ENCODE measurements at regions not wholly inside any gene's neighbourhood (a gene's known extent, or its start where the extent isn't known, plus 50 kb on each side); places are given as distances from the start of the nearest gene placed in this dataset.

GRCh38 chr10:47244560-47245500 is 55.2 kb upstream of the GDF10 start:
- Histone ChIP-seq H3K9ac (ENCODE audit: insufficient read length, low read depth) (no peak overlapping the region), H3K36me3 (ENCODE audit: insufficient read depth, insufficient read length, low read length) (no peaks in the 10 kb centered on the region), H3K9me3 (ENCODE audit: insufficient read depth, low read length) (no peaks in the 10 kb centered on the region), H3K4me1 (ENCODE audit: insufficient read depth, insufficient read length) (peaks cover 7% of the 10 kb centered on the region), H3K4me3 (ENCODE audit: insufficient read length, low read depth) (no peak overlapping the region), H3K27me3 (ENCODE audit: insufficient read depth, insufficient read length) (no peaks in the 10 kb centered on the region)
- no peak for DNase-seq (ENCODE audit: low read depth, low spot score)
- TF ChIP-seq YY1 (IDR thresholded peaks at IDR 0.05; ENCODE audit: insufficient read depth, insufficient read length) = no peak
- no peak for TF ChIP-seq ZNF274 (IDR thresholded peaks at IDR 0.05; ENCODE audit: low read depth, low read length)

GRCh38 chr10:47245731-47246350 is 54.2 kb upstream of the GDF10 start:
- no peak for TF ChIP-seq ZNF274 (IDR thresholded peaks at IDR 0.05; ENCODE audit: low read depth, low read length)
- TF ChIP-seq SUZ12 (IDR thresholded peaks at IDR 0.05; ENCODE audit: extremely low read depth, insufficient read depth, insufficient read length) = no peak
- no peak for TF ChIP-seq YY1 (IDR thresholded peaks at IDR 0.05; ENCODE audit: insufficient read depth, insufficient read length)
- Histone ChIP-seq H3K9ac (ENCODE audit: insufficient read length, low read depth) (no peak overlapping the region), H3K9me3 (ENCODE audit: insufficient read depth, low read length) (no peaks in the 10 kb centered on the region), H3K4me1 (ENCODE audit: insufficient read depth, insufficient read length) (peaks cover 7% of the 10 kb centered on the region), H3K4me3 (ENCODE audit: insufficient read length, low read depth) (no peak overlapping the region), H3K36me3 (ENCODE audit: insufficient read depth, insufficient read length, low read length) (no peaks in the 10 kb centered on the region), H3K27me3 (ENCODE audit: insufficient read depth, insufficient read length) (no peaks in the 10 kb centered on the region)
- DNase-seq (ENCODE audit: low read depth, low spot score) = no peak

GRCh38 chr10:47246406-47247147 is 53.4 kb upstream of the GDF10 start:
- TF ChIP-seq ZNF274 (IDR thresholded peaks at IDR 0.05; ENCODE audit: low read depth, low read length) = no peak
- TF ChIP-seq YY1 (IDR thresholded peaks at IDR 0.05; ENCODE audit: insufficient read depth, insufficient read length) = no peak
- TF ChIP-seq SUZ12 (IDR thresholded peaks at IDR 0.05; ENCODE audit: extremely low read depth, insufficient read depth, insufficient read length) = no peak
- H3K27me3 ChIP-seq (ENCODE audit: insufficient read depth, insufficient read length) = no peaks in the 10 kb centered on the region
- no peaks in the 10 kb centered on the region for H3K36me3 ChIP-seq (ENCODE audit: insufficient read depth, insufficient read length, low read length)
- peaks cover 7% of the 10 kb centered on the region for H3K4me1 ChIP-seq (ENCODE audit: insufficient read depth, insufficient read length)
- DNase-seq (ENCODE audit: low read depth, low spot score) = no peak
- no peaks in the 10 kb centered on the region for H3K9me3 ChIP-seq (ENCODE audit: insufficient read depth, low read length)
- no peak overlapping the region for H3K4me3 ChIP-seq (ENCODE audit: insufficient read length, low read depth)
- no peak overlapping the region for H3K9ac ChIP-seq (ENCODE audit: insufficient read length, low read depth)

GRCh38 chr10:47247148-47248059 is 52.6 kb upstream of the GDF10 start:
- TF ChIP-seq YY1 (IDR thresholded peaks at IDR 0.05; ENCODE audit: insufficient read depth, insufficient read length) = no peak
- no peak for TF ChIP-seq ZNF274 (IDR thresholded peaks at IDR 0.05; ENCODE audit: low read depth, low read length)
- TF ChIP-seq SUZ12 (IDR thresholded peaks at IDR 0.05; ENCODE audit: extremely low read depth, insufficient read depth, insufficient read length) = no peak
- no peaks in the 10 kb centered on the region for H3K9me3 ChIP-seq (ENCODE audit: insufficient read depth, low read length)

GRCh38 chr10:47248386-47249090 is 51.5 kb upstream of the GDF10 start:
- no peak for TF ChIP-seq YY1 (IDR thresholded peaks at IDR 0.05; ENCODE audit: insufficient read depth, insufficient read length)
- no peak for TF ChIP-seq SUZ12 (IDR thresholded peaks at IDR 0.05; ENCODE audit: extremely low read depth, insufficient read depth, insufficient read length)
- no peak for TF ChIP-seq ZNF274 (IDR thresholded peaks at IDR 0.05; ENCODE audit: low read depth, low read length)
- no peak for DNase-seq (ENCODE audit: low read depth, low spot score)
- Histone ChIP-seq H3K27me3 (ENCODE audit: insufficient read depth, insufficient read length) (no peaks in the 10 kb centered on the region), H3K36me3 (ENCODE audit: insufficient read depth, insufficient read length, low read length) (no peaks in the 10 kb centered on the region), H3K9me3 (ENCODE audit: insufficient read depth, low read length) (no peaks in the 10 kb centered on the region), H3K9ac (ENCODE audit: insufficient read length, low read depth) (no peak overlapping the region), H3K4me3 (ENCODE audit: insufficient read length, low read depth) (no peak overlapping the region), H3K4me1 (ENCODE audit: insufficient read depth, insufficient read length) (no peaks in the 10 kb centered on the region)

More at GRCh38 chr10:47247148-47248059, 52.6 kb upstream of the GDF10 start:
- DNase-seq (ENCODE audit: low read depth, low spot score) = no peak
- Histone ChIP-seq H3K4me1 (ENCODE audit: insufficient read depth, insufficient read length) (peaks cover 4% of the 10 kb centered on the region), H3K4me3 (ENCODE audit: insufficient read length, low read depth) (no peak overlapping the region), H3K27me3 (ENCODE audit: insufficient read depth, insufficient read length) (no peaks in the 10 kb centered on the region), H3K9ac (ENCODE audit: insufficient read length, low read depth) (no peak overlapping the region), H3K36me3 (ENCODE audit: insufficient read depth, insufficient read length, low read length) (no peaks in the 10 kb centered on the region)

- no peaks in the 10 kb centered on the region for H3K27me3 ChIP-seq (ENCODE audit: insufficient read depth, insufficient read length)
- no peak for TF ChIP-seq ZNF274 (IDR thresholded peaks at IDR 0.05; ENCODE audit: low read depth, low read length)
- TF ChIP-seq SUZ12 (IDR thresholded peaks at IDR 0.05; ENCODE audit: extremely low read depth, insufficient read depth, insufficient read length) = no peak
- no peak for TF ChIP-seq YY1 (IDR thresholded peaks at IDR 0.05; ENCODE audit: insufficient read depth, insufficient read length)
- H3K4me3 ChIP-seq (ENCODE audit: insufficient read length, low read depth) = no peak overlapping the region
- H3K36me3 ChIP-seq (ENCODE audit: insufficient read depth, insufficient read length, low read length) = no peaks in the 10 kb centered on the region
- H3K9me3 ChIP-seq (ENCODE audit: insufficient read depth, low read length) = no peaks in the 10 kb centered on the region
- H3K9ac ChIP-seq (ENCODE audit: insufficient read length, low read depth) = no peak overlapping the region
- DNase-seq (ENCODE audit: low read depth, low spot score) = no peak
- H3K4me1 ChIP-seq (ENCODE audit: insufficient read depth, insufficient read length) = peaks cover 2% of the 10 kb centered on the region
Observed at GRCh38 chr10:47249881-47250280, 50.1 kb upstream of the GDF10 start.

Measured in NT2/D1 (cell line).